ENCODE measurements at regions not wholly inside any gene's neighbourhood (a gene's known extent, or its start where the extent isn't known, plus 50 kb on each side); places are given as distances from the start of the nearest gene placed in this dataset.

GRCh38 chr6:106880952-106881351, 93.6 kb downstream of the CD24 start:
- Mint-ChIP-seq H3K4me3 (ENCODE audit: unreplicated experiment) (no peak overlapping the region), H3K27ac (ENCODE audit: unreplicated experiment) (no peak overlapping the region), H3K36me3 (ENCODE audit: unreplicated experiment) (no peaks in the 10 kb centered on the region), H3K4me1 (ENCODE audit: low read depth, unreplicated experiment) (no peaks in the 10 kb centered on the region), H3K9me3 (ENCODE audit: unreplicated experiment) (peaks cover 3% of the 10 kb centered on the region), H3K27me3 (ENCODE audit: unreplicated experiment) (peaks cover 2% of the 10 kb centered on the region)
- no peak for DNase-seq
- TF ChIP-seq CTCF (IDR thresholded peaks at IDR 0.05; ENCODE audit: partially characterized antibody, unreplicated experiment): no peak

DNA sequence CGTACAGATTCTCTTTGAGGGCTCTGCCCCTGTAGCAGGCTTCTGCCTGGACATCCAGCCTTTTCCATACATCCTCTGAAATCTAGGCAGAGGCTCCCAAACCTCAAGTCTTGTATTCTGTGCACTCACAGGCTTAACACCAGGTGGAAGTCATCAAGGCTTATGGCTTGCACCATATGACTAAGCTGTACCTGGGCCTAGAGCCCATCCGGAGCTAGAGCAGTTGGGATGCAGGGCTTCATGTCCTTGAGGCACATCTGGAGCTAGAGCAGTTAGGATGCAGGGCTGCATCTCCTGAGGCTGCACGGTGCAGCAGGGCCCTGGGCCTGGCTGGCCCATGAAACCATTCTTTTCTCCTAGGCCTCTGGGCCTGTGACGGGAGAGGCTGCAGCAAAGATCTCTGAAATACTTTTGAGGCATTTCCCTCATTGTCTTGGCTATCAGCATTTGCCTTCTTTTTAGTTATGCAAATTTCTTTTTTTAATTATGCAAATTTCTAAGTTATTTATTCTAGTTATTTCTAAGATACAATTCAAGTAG, 98.7 kb downstream of the CD24 start:
- H3K4me1 Mint-ChIP-seq (ENCODE audit: low read depth, unreplicated experiment): no peaks in the 10 kb centered on the region
- no peak for DNase-seq
- no peak for TF ChIP-seq CTCF (IDR thresholded peaks at IDR 0.05; ENCODE audit: partially characterized antibody, unreplicated experiment)

GRCh38 chr6:106874481-106874880, 100.0 kb downstream of the CD24 start:
- H3K4me1 Mint-ChIP-seq (ENCODE audit: low read depth, unreplicated experiment): no peaks in the 10 kb centered on the region
- DNase-seq: no peak
- H3K27ac Mint-ChIP-seq (ENCODE audit: unreplicated experiment): no peak overlapping the region
- H3K9me3 Mint-ChIP-seq (ENCODE audit: unreplicated experiment): peaks cover 1% of the 10 kb centered on the region
- H3K27me3 Mint-ChIP-seq (ENCODE audit: unreplicated experiment): no peaks in the 10 kb centered on the region
- H3K36me3 Mint-ChIP-seq (ENCODE audit: unreplicated experiment): peaks cover 3% of the 10 kb centered on the region
- no peak overlapping the region for H3K4me3 Mint-ChIP-seq (ENCODE audit: unreplicated experiment)
- no peak for TF ChIP-seq CTCF (IDR thresholded peaks at IDR 0.05; ENCODE audit: partially characterized antibody, unreplicated experiment)

More for the DNA sequence above, 98.7 kb downstream of the CD24 start:
- no peaks in the 10 kb centered on the region for H3K36me3 Mint-ChIP-seq (ENCODE audit: unreplicated experiment)
- H3K4me3 Mint-ChIP-seq (ENCODE audit: unreplicated experiment): no peak overlapping the region
- peaks cover 3% of the 10 kb centered on the region for H3K9me3 Mint-ChIP-seq (ENCODE audit: unreplicated experiment)
- H3K27ac Mint-ChIP-seq (ENCODE audit: unreplicated experiment): no peak overlapping the region
- H3K27me3 Mint-ChIP-seq (ENCODE audit: unreplicated experiment): peaks cover 2% of the 10 kb centered on the region

GRCh38 chr6:106872049-106872448, 102.5 kb downstream of the CD24 start:
- peaks cover 3% of the 10 kb centered on the region for H3K27me3 Mint-ChIP-seq (ENCODE audit: unreplicated experiment)
- no peak for DNase-seq
- H3K27ac Mint-ChIP-seq (ENCODE audit: unreplicated experiment): no peak overlapping the region
- no peak for TF ChIP-seq CTCF (IDR thresholded peaks at IDR 0.05; ENCODE audit: partially characterized antibody, unreplicated experiment)
- no peak overlapping the region for H3K4me3 Mint-ChIP-seq (ENCODE audit: unreplicated experiment)
- H3K4me1 Mint-ChIP-seq (ENCODE audit: low read depth, unreplicated experiment): no peaks in the 10 kb centered on the region
- H3K9me3 Mint-ChIP-seq (ENCODE audit: unreplicated experiment): peaks cover 7% of the 10 kb centered on the region
- peaks cover 17% of the 10 kb centered on the region for H3K36me3 Mint-ChIP-seq (ENCODE audit: unreplicated experiment)

DNA sequence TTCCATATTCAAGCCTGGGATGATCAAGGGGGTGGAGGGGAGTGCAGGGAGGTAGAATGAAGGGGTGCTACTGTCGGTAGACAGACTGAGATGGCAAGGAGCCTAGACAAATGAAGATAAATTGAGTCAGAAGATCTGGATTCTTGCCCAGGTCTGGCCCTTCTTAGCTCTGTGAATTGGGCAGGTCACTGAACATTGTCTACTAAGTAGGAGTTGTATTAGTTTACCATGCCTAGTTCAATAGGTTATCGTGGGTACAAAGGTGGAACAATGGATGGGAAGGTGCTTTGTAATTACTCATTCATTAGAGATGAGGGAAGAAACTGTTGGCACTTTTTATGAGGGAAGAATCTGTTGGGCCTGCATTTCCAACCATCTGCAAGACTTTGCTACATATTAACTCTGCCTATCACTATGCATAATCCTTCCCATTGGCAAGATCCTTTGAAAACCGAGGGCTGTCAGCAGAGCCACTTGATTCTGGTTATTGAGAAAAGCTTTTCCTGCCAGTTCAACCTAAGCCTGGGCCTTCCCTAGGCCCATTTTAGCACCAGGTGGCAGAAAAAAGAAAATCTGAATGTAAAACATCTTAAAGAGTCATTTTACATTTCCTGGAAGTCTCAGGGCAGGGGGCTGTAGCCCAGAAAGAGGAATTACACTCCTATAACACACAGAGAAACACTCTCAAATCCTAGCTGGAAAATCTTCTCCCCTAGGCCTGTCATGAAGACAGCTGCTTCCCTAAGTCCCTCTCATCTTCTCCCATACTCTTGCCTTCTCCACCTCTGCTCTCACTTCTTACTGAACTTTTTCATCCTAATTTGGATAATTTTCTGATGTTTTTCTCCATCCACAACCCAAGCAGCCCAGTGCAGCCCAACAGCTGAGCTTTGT, 103.5 kb downstream of the CD24 start:
- no peak overlapping the region for H3K27ac Mint-ChIP-seq (ENCODE audit: unreplicated experiment)

More for the DNA sequence above, 103.5 kb downstream of the CD24 start:
- no peak for DNase-seq
- peaks cover 3% of the 10 kb centered on the region for H3K27me3 Mint-ChIP-seq (ENCODE audit: unreplicated experiment)
- H3K36me3 Mint-ChIP-seq (ENCODE audit: unreplicated experiment): peaks cover 17% of the 10 kb centered on the region
- H3K4me3 Mint-ChIP-seq (ENCODE audit: unreplicated experiment): no peak overlapping the region
- no peaks in the 10 kb centered on the region for H3K4me1 Mint-ChIP-seq (ENCODE audit: low read depth, unreplicated experiment)
- H3K9me3 Mint-ChIP-seq (ENCODE audit: unreplicated experiment): peaks cover 6% of the 10 kb centered on the region
- no peak for TF ChIP-seq CTCF (IDR thresholded peaks at IDR 0.05; ENCODE audit: partially characterized antibody, unreplicated experiment)
